ENCODE measurements at regions not wholly inside any gene's neighbourhood (a gene's known extent, or its start where the extent isn't known, plus 50 kb on each side); places are given as distances from the start of the nearest gene placed in this dataset.

- H3K4me3 ChIP-seq (ENCODE audit: low read depth, low read length): no peak overlapping the region
- TF ChIP-seq, protein P1, sequence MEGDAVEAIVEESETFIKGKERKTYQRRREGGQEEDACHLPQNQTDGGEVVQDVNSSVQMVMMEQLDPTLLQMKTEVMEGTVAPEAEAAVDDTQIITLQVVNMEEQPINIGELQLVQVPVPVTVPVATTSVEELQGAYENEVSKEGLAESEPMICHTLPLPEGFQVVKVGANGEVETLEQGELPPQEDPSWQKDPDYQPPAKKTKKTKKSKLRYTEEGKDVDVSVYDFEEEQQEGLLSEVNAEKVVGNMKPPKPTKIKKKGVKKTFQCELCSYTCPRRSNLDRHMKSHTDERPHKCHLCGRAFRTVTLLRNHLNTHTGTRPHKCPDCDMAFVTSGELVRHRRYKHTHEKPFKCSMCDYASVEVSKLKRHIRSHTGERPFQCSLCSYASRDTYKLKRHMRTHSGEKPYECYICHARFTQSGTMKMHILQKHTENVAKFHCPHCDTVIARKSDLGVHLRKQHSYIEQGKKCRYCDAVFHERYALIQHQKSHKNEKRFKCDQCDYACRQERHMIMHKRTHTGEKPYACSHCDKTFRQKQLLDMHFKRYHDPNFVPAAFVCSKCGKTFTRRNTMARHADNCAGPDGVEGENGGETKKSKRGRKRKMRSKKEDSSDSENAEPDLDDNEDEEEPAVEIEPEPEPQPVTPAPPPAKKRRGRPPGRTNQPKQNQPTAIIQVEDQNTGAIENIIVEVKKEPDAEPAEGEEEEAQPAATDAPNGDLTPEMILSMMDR (conservative IDR thresholded peaks at IDR 0.05; ENCODE audit: low read depth, low read length): no peak
- DNase-seq (ENCODE audit: low read depth): no peak
Measured at GRCh38 chr15:93146601-93147000, 57.6 kb upstream of the RGMA start.

GRCh38 chr15:93146196-93146595 lies 57.2 kb upstream of the RGMA start:
- TF ChIP-seq, protein P1 (conservative IDR thresholded peaks at IDR 0.05; ENCODE audit: low read depth, low read length): no peak
- H3K4me3 ChIP-seq (ENCODE audit: low read depth, low read length): no peak overlapping the region
- no peak for DNase-seq (ENCODE audit: low read depth)

DNA sequence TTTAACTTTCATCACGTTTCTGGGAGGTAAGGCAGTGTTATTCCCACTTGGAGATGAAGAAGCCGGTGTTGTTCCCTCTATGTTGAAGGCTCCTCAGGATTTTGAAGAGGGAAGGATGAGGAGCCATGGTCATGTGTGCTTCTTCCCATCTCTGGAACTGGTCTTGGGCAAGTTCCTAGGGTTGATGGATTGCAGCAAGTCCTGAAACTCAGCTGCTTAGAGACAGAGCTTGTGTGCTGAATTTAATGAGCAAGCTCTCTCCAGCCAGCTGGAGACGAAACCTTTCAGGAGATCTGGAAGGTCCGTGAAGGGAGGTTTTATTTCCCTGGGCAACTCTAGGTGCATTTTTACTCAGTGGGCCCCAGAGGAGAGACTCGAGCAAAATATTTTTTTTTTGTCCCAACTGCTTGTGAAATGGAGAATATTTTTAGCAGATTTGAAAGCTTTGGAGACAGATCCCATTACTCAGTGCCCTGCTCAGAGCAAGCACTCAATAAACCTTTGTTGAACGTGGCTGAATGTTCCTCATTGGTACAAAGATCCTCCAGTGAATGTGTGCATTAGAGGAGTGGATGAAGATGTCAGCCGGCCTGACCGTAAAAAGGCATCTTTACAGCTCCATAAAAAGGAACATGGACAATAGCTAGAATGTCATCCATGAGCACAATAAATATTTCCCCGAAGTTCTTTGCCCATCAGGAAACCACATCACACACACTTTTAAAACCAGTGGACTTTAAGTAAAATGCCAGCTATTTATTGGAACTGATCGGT lies 55.6 kb upstream of the RGMA start:
- TF ChIP-seq, protein P1 (conservative IDR thresholded peaks at IDR 0.05; ENCODE audit: low read depth, low read length): no peak
- H3K4me3 ChIP-seq (ENCODE audit: low read depth, low read length): no peak overlapping the region
- DNase-seq (ENCODE audit: low read depth): no peak

GRCh38 chr15:93143186-93143585 lies 54.2 kb upstream of the RGMA start:
- H3K4me3 ChIP-seq (ENCODE audit: low read depth, low read length): no peak overlapping the region
- no peak for DNase-seq (ENCODE audit: low read depth)
- TF ChIP-seq, protein P1 (conservative IDR thresholded peaks at IDR 0.05; ENCODE audit: low read depth, low read length): no peak

DNA sequence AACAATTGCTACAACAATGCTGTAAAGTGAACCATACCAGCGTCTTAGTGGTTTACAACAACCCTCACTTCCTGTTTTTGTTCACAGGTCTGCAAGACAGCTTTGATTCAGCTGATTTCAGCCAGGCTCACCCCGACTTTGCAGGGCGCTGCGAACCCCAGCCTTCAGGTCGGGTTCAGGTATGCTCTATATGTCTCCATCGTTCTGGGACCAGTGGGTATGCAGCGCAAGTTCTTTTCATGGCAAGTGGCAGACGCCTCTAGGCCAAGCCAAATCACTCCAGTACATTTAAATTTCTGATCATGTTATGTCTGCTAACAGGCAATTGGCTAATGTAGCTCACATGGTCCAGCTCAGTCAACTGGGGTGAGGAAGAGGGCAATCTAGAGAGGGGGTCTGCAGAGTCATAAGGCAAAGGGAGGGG lies 52.4 kb upstream of the RGMA start:
- TF ChIP-seq, protein P1 (conservative IDR thresholded peaks at IDR 0.05; ENCODE audit: low read depth, low read length): no peak
- H3K4me3 ChIP-seq (ENCODE audit: low read depth, low read length): no peak overlapping the region
- no peak for DNase-seq (ENCODE audit: low read depth)

- H3K4me3 ChIP-seq (ENCODE audit: low read depth, low read length): no peak overlapping the region
- DNase-seq (ENCODE audit: low read depth): no peak
- TF ChIP-seq, protein P1 (conservative IDR thresholded peaks at IDR 0.05; ENCODE audit: low read depth, low read length): no peak
Measured at GRCh38 chr15:93139436-93139835, 50.4 kb upstream of the RGMA start.

DNA sequence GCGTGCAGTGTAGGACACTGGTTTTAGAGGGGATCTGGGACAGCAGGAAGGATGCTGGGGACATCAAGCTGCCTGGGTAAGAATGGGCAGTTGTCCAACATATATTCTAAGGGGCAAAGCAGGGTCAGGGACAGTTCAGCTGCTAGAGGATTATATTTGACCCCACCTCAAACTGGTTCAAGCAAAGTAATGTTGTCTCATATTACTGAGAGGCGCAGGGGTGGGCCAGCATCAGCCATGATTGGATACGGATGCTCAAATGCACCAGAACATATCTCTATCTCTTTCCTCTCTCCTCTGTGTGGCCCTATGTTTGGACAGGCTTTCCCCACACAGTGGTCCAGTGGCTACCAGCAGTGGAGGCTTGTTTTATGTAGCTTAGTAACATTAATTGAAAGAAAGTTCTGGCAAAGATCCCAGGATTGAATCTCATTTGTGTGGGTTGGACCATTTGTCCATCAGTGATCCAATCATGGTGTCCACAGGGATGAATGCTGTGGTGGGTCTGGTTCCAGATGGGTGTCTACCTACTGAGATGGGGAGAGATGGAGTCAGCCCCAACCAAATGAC lies 49.8 kb upstream of the RGMA start:
- TF ChIP-seq, protein P1 (conservative IDR thresholded peaks at IDR 0.05; ENCODE audit: low read depth, low read length): no peak
- H3K4me3 ChIP-seq (ENCODE audit: low read depth, low read length): no peak overlapping the region
- DNase-seq (ENCODE audit: low read depth): no peak

Measured in epithelial cell of proximal tubule (primary cell).